OCI-LY7 (cell line): ENCODE measurements at regions not wholly inside any gene's neighbourhood (a gene's known extent, or its start where the extent isn't known, plus 50 kb on each side); places are given as distances from the start of the nearest gene placed in this dataset.

ENCODE experiments used
- EZH2phosphoT487 ChIP-seq: fragments of 200-600 bp; sonication (generic); IDR thresholded peaks from 2 replicates; pipeline ENCODE4 v1.6.1; 2018; ENCODE audit warnings: low read depth, borderline replicate concordance, mild to moderate bottlenecking, mixed run types, antibody characterized with exemption, low read length, moderate library complexity, mixed read lengths
- TF ChIP-seq, protein P1 (sequence below): fragments of 200-600 bp; sonication (generic); conservative IDR thresholded peaks from 2 replicates; pipeline ENCODE4 v1.5.1; 2014; ENCODE audit warnings: mild to moderate bottlenecking, antibody characterized with exemption, low read length, moderate library complexity, mixed read lengths

DNA sequence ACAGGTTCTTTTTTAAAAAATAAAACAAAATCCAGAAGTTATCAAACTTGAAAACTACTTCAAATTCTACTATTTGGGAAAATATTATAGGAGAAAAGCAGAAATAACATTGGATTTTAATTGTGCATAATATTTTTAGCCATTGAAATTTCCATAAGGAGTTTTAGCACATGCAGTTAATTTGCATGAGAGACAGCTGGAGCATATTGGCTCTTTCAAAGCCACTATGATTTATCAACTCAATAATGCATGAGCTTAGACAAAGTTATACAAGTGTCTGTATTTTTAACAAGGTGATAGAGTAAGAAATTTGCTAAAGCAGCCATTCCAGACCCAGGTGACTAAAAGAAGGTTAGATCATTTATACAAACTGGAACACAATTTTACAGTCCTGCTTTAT is 189.0 kb upstream of the TFAP2D start:
- TF ChIP-seq, protein P1, sequence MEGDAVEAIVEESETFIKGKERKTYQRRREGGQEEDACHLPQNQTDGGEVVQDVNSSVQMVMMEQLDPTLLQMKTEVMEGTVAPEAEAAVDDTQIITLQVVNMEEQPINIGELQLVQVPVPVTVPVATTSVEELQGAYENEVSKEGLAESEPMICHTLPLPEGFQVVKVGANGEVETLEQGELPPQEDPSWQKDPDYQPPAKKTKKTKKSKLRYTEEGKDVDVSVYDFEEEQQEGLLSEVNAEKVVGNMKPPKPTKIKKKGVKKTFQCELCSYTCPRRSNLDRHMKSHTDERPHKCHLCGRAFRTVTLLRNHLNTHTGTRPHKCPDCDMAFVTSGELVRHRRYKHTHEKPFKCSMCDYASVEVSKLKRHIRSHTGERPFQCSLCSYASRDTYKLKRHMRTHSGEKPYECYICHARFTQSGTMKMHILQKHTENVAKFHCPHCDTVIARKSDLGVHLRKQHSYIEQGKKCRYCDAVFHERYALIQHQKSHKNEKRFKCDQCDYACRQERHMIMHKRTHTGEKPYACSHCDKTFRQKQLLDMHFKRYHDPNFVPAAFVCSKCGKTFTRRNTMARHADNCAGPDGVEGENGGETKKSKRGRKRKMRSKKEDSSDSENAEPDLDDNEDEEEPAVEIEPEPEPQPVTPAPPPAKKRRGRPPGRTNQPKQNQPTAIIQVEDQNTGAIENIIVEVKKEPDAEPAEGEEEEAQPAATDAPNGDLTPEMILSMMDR: no peak
- no peak for TF ChIP-seq EZH2phosphoT487
